ENCODE measurements at regions not wholly inside any gene's neighbourhood (a gene's known extent, or its start where the extent isn't known, plus 50 kb on each side); places are given as distances from the start of the nearest gene placed in this dataset.

DNA sequence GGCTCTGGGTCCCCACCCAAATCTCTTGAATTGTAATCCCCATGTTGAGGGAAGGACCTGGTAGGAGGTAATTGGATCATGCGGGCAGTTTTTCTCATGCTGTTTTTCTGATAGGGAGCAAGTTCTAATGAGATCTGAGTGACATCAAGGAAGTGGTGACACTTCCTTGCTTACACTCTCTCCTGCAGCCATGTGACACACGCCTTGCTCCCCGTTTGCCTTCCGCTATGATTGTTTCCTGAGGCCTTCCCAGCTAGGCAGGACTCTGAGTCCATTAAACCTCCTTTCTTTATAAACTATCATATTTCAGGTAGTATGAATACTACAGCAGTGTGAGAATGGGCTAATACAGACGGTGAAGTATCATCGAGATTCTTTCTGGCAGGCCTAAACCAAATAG lies 1040.4 kb upstream of the MIR17HG start:
- TF ChIP-seq, protein P1, sequence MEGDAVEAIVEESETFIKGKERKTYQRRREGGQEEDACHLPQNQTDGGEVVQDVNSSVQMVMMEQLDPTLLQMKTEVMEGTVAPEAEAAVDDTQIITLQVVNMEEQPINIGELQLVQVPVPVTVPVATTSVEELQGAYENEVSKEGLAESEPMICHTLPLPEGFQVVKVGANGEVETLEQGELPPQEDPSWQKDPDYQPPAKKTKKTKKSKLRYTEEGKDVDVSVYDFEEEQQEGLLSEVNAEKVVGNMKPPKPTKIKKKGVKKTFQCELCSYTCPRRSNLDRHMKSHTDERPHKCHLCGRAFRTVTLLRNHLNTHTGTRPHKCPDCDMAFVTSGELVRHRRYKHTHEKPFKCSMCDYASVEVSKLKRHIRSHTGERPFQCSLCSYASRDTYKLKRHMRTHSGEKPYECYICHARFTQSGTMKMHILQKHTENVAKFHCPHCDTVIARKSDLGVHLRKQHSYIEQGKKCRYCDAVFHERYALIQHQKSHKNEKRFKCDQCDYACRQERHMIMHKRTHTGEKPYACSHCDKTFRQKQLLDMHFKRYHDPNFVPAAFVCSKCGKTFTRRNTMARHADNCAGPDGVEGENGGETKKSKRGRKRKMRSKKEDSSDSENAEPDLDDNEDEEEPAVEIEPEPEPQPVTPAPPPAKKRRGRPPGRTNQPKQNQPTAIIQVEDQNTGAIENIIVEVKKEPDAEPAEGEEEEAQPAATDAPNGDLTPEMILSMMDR (conservative IDR thresholded peaks at IDR 0.05; ENCODE audit: low read depth in 2 of 2) = no peak
- TF ChIP-seq, protein P2, sequence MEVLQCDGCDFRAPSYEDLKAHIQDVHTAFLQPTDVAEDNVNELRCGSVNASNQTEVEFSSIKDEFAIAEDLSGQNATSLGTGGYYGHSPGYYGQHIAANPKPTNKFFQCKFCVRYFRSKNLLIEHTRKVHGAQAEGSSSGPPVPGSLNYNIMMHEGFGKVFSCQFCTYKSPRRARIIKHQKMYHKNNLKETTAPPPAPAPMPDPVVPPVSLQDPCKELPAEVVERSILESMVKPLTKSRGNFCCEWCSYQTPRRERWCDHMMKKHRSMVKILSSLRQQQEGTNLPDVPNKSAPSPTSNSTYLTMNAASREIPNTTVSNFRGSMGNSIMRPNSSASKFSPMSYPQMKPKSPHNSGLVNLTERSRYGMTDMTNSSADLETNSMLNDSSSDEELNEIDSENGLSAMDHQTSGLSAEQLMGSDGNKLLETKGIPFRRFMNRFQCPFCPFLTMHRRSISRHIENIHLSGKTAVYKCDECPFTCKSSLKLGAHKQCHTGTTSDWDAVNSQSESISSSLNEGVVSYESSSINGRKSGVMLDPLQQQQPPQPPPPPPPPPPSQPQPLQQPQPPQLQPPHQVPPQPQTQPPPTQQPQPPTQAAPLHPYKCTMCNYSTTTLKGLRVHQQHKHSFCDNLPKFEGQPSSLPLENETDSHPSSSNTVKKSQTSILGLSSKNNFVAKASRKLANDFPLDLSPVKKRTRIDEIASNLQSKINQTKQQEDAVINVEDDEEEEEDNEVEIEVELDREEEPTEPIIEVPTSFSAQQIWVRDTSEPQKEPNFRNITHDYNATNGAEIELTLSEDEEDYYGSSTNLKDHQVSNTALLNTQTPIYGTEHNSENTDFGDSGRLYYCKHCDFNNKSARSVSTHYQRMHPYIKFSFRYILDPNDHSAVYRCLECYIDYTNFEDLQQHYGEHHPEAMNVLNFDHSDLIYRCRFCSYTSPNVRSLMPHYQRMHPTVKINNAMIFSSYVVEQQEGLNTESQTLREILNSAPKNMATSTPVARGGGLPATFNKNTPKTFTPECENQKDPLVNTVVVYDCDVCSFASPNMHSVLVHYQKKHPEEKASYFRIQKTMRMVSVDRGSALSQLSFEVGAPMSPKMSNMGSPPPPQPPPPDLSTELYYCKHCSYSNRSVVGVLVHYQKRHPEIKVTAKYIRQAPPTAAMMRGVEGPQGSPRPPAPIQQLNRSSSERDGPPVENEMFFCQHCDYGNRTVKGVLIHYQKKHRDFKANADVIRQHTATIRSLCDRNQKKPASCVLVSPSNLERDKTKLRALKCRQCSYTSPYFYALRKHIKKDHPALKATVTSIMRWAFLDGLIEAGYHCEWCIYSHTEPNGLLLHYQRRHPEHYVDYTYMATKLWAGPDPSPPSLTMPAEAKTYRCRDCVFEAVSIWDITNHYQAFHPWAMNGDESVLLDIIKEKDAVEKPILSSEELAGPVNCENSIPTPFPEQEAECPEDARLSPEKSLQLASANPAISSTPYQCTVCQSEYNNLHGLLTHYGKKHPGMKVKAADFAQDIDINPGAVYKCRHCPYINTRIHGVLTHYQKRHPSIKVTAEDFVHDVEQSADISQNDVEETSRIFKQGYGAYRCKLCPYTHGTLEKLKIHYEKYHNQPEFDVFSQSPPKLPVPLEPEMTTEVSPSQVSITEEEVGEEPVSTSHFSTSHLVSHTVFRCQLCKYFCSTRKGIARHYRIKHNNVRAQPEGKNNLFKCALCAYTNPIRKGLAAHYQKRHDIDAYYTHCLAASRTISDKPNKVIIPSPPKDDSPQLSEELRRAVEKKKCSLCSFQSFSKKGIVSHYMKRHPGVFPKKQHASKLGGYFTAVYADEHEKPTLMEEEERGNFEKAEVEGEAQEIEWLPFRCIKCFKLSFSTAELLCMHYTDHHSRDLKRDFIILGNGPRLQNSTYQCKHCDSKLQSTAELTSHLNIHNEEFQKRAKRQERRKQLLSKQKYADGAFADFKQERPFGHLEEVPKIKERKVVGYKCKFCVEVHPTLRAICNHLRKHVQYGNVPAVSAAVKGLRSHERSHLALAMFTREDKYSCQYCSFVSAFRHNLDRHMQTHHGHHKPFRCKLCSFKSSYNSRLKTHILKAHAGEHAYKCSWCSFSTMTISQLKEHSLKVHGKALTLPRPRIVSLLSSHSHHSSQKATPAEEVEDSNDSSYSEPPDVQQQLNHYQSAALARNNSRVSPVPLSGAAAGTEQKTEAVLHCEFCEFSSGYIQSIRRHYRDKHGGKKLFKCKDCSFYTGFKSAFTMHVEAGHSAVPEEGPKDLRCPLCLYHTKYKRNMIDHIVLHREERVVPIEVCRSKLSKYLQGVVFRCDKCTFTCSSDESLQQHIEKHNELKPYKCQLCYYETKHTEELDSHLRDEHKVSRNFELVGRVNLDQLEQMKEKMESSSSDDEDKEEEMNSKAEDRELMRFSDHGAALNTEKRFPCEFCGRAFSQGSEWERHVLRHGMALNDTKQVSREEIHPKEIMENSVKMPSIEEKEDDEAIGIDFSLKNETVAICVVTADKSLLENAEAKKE (CRISPR knock-in tag; IDR thresholded peaks at IDR 0.05) = no peak
- TF ChIP-seq EZH2 (IDR thresholded peaks at IDR 0.05; ENCODE audit: low read depth, unreplicated experiment) = no peak
- TF ChIP-seq STAT1 (IDR thresholded peaks at IDR 0.05; ENCODE audit: unreplicated experiment) = no peak
- no peak for TF ChIP-seq POLR2AphosphoS5 (IDR thresholded peaks at IDR 0.05; ENCODE audit: low read depth)
- TF ChIP-seq EZH2phosphoT487 (IDR thresholded peaks at IDR 0.05; ENCODE audit: unreplicated experiment) = no peak
- TF ChIP-seq, protein P3, sequence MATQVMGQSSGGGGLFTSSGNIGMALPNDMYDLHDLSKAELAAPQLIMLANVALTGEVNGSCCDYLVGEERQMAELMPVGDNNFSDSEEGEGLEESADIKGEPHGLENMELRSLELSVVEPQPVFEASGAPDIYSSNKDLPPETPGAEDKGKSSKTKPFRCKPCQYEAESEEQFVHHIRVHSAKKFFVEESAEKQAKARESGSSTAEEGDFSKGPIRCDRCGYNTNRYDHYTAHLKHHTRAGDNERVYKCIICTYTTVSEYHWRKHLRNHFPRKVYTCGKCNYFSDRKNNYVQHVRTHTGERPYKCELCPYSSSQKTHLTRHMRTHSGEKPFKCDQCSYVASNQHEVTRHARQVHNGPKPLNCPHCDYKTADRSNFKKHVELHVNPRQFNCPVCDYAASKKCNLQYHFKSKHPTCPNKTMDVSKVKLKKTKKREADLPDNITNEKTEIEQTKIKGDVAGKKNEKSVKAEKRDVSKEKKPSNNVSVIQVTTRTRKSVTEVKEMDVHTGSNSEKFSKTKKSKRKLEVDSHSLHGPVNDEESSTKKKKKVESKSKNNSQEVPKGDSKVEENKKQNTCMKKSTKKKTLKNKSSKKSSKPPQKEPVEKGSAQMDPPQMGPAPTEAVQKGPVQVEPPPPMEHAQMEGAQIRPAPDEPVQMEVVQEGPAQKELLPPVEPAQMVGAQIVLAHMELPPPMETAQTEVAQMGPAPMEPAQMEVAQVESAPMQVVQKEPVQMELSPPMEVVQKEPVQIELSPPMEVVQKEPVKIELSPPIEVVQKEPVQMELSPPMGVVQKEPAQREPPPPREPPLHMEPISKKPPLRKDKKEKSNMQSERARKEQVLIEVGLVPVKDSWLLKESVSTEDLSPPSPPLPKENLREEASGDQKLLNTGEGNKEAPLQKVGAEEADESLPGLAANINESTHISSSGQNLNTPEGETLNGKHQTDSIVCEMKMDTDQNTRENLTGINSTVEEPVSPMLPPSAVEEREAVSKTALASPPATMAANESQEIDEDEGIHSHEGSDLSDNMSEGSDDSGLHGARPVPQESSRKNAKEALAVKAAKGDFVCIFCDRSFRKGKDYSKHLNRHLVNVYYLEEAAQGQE (IDR thresholded peaks at IDR 0.05; ENCODE audit: unreplicated experiment) = no peak
- TF ChIP-seq NANOG (IDR thresholded peaks at IDR 0.05; ENCODE audit: borderline replicate concordance) = no peak
- TF ChIP-seq, protein P4, sequence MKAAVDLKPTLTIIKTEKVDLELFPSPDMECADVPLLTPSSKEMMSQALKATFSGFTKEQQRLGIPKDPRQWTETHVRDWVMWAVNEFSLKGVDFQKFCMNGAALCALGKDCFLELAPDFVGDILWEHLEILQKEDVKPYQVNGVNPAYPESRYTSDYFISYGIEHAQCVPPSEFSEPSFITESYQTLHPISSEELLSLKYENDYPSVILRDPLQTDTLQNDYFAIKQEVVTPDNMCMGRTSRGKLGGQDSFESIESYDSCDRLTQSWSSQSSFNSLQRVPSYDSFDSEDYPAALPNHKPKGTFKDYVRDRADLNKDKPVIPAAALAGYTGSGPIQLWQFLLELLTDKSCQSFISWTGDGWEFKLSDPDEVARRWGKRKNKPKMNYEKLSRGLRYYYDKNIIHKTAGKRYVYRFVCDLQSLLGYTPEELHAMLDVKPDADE (IDR thresholded peaks at IDR 0.05) = no peak
- no peak for TF ChIP-seq CREB1 (CRISPR knock-in tag; IDR thresholded peaks at IDR 0.05; ENCODE audit: low read depth)
- TF ChIP-seq JUNB (IDR thresholded peaks at IDR 0.05; ENCODE audit: unreplicated experiment) = no peak

Measured in GM23338 (cell line).